Activated CD4-positive, alpha-beta T cell treated with anti-CD3 and anti-CD28 coated beads for 24 hours (primary cell): ENCODE measurements at regions not wholly inside any gene's neighbourhood (a gene's known extent, or its start where the extent isn't known, plus 50 kb on each side); places are given as distances from the start of the nearest gene placed in this dataset.
A peak's percentile ranks its signal among the peaks of the same experiment; 100 is the strongest.

Experiments used
- DNase-seq, 2 donors: peaks; one replicate each; pipeline ENCODE4 v3.0.0-alpha.2; 2020; ENCODE audit warnings: low read depth in 2 of 2

DNA sequence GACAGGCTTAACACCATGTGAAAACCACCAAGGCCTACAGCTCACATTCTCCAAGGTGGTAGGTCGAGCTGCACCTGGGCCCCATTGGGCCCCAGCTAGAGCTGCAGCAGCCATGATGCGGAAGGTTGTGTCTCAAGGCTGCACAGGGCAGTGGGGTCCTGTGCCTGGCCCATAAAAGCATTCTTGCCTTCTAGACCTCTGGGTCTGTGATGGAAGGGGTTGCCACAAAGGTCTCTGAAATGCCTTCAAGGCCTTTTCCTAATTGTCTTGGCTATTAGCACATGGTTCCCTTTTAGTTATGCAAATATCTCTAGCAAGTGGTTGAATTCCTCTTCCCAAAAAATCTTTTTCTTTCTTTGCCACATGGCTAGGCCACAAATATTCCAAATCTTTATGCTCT lies 52.5 kb upstream of the C11orf58 start:
- no peak for DNase-seq

GRCh38 chr11:16678466-16679116 lies 59.9 kb upstream of the C11orf58 start:
- no peak for DNase-seq

DNA sequence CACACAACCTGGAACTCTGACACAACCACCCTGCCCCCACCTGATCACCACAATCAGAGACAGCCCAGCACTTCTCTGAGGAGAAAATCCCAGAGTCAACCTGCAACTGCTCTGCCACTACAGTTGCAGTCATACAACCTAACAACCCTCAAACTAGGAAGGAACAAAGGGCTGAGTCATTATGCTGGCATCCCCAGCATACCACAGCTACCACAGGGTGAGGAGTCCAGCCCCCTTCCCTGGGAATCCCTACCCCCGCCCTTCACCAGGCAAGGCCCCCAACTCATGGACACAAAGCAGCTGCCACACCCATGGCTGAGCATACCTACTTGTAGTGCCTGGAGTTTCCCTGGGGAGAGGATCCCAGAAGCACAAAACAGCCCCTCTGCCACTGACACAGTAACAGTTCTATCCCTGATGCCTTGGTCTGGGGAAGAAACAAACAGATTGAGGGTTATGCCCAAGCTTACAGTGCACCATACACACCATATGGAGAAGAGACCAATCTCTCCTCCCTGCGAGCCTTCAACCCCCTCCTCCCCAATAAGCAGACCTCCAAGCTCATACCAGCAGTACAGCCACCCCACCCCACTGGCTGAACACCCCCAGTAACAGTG lies 68.5 kb upstream of the C11orf58 start:
- DNase-seq, result no peak

DNA sequence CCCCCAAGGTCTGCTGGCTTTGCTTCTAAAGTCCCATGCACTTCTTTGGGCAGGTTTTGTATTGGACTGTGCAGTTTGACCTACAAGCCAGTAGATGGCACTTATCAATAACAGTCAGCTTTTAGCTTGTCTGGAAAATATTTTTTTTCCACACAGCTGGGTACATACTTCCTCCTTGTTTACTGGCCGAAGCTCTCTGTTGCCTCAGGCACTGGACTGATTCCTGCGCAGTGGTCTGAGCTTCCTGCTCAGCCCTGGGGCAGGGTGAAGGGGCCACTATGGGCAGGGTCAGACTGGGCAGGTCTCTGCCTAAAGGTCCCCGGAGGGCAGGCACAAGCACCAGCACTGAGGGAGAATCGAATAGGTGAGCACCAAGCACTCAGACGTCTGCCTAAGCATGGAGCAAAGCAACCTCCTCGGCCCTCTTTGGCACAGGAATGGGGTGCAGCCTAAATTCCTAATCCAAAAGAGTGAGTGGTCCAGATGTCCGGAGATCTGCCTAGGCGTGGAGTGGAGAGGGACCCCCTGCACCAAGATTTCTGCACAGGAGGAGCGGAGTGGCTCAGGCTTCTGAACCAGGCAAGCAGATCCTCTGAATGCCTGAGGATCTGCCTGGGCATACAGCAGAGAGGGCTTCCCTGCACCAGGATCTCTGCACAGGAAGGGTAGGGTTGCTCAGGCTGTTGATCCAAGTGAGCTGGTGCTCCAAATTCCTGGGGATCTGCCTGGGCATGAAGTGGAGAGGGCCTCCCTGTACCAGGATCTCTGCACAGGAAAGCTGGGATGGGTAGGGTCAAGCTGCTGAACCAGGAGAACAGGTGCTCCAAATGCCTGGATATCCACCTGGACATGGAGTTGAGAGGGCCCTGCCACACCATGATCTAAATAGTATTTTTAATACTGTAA lies 105.9 kb upstream of the C11orf58 start:
- DNase-seq, result no peak

DNA sequence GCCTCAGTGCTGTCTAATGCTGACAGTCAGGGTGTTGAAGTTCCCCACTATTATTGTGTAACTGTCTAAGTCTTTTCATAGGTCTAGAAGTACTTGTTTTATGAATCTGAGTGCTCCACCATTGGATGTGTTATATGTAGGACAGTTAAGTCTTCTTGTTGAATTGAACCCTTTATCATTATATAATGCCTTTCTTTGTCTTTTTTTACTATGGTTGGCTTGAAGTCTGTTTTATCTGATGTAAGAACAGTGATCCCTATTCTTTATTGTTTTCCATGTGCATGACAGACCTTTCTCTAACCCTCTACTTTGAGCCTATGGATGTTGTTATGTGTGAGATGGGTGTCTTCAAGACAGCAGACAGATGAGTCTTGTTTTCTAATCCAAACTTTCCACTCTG lies 107.8 kb upstream of the C11orf58 start:
- DNase-seq, result no peak

DNA sequence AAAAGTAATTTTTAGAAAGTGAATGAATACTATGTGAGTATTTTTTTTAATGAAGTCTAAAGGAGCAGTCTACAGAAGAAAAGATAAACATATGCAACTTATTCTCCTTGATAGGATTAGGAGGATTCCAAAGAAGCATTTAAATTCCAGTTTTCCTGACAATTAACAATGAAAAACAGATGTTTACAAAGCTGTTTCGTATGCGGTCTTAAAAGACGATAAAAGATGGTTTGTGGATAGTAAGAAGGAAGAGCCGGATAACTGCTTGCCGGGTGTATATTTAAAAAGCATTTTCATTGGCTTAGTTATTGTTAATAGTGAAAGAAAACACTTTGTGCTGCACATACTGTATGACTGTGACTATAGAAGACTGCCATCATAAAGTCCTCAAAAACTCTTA lies 120.0 kb upstream of the C11orf58 start:
- no peak for DNase-seq

DNA sequence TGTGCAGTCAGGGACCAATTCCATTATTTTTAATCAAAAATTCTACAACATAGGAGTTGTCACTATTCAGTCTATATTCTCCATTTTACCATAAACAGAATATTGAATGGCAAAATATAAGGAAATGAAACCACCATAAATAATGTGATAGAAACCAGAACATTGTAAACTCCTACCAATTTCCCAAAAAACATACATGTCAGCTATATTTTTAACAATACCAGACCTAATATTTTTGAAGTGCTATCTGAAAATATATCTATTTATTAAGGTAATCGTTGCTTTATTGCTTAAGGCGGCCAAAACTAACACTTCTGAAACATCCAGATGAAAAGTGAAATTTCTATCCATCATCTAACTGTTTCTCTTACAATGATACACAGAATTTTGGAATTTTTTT lies 123.0 kb upstream of the C11orf58 start:
- DNase-seq, result no peak

DNA sequence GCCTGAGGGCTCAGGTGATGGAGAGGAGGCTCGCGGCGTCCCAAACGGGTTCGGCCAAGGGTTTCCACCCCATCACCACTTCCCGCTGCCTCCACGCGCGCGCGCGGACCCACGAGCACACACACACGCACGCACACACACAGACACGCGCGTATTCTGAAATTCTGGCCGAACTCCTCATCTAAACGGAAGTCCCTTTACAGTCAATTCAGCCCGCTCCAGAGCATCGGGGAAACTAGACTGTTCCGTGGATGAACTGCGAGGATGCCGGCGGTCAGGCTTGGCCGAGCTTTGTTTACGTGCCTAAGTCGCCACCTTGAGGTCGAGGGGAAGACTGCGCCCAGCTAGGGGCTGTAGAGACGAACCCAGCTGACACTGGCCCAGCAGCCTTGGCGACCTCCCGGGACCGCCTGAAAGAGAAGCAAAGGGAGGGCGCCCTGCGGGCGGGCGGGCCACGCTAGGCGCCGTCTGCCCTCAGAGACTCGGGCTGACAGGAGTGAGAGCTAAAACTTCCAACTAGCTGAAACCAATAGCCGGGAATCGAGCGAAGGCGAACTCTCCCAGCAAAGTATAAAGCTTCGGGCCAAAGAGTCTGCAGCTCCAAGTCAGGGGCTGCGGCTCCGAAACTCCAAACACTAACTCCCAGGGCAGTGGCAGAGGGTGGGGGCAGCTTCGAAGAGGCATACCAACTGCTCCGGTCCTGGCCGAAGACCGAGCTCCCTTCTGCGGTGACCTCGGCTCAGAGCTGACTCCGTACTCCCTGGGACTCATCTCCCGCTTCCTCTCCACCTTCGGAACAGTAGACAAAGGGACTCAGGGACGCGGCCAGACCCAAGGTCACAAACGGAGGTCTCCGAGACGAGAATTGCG lies 124.7 kb upstream of the C11orf58 start:
- DNase-seq, result peak; percentile 33 to 66

- no peak for DNase-seq
These were observed 125.3 kb upstream of the C11orf58 start for GRCh38 chr11:16613262-16613511.

GRCh38 chr11:16612566-16613261 lies 125.7 kb upstream of the C11orf58 start:
- no peak for DNase-seq

GRCh38 chr11:16611926-16612565 lies 126.4 kb upstream of the C11orf58 start:
- no peak for DNase-seq

DNA sequence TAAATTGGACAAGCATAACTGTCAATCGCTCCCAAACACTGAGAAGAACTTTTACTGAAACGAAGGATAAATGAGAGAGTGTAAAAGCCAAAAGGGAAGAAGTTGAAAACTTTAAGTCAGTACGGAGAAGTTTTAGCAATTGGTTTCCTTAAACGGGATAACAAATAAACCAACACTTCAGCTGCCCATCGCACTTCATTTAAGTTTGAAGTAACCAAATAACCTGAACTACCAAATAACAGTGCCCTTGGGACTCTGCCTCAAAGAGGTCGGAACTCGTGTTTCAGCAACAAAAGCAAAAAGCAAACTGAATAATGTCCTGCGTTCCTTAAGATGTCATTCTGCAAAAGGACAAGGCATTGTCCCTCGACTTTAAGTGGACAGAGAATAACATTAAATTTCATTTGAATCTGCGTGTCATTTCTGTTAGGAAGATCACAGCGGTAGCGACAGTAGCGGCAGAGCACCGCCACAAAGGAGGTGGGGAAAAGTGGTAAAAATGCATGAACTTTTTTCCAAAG lies 127.0 kb upstream of the C11orf58 start:
- no peak for DNase-seq

GRCh38 chr11:16610738-16611388 lies 127.6 kb upstream of the C11orf58 start:
- DNase-seq, result no peak

- DNase-seq, result no peak
These were observed 128.2 kb upstream of the C11orf58 start for GRCh38 chr11:16610213-16610737.

GRCh38 chr11:16609769-16610168 lies 128.7 kb upstream of the C11orf58 start:
- DNase-seq, result no peak

DNA sequence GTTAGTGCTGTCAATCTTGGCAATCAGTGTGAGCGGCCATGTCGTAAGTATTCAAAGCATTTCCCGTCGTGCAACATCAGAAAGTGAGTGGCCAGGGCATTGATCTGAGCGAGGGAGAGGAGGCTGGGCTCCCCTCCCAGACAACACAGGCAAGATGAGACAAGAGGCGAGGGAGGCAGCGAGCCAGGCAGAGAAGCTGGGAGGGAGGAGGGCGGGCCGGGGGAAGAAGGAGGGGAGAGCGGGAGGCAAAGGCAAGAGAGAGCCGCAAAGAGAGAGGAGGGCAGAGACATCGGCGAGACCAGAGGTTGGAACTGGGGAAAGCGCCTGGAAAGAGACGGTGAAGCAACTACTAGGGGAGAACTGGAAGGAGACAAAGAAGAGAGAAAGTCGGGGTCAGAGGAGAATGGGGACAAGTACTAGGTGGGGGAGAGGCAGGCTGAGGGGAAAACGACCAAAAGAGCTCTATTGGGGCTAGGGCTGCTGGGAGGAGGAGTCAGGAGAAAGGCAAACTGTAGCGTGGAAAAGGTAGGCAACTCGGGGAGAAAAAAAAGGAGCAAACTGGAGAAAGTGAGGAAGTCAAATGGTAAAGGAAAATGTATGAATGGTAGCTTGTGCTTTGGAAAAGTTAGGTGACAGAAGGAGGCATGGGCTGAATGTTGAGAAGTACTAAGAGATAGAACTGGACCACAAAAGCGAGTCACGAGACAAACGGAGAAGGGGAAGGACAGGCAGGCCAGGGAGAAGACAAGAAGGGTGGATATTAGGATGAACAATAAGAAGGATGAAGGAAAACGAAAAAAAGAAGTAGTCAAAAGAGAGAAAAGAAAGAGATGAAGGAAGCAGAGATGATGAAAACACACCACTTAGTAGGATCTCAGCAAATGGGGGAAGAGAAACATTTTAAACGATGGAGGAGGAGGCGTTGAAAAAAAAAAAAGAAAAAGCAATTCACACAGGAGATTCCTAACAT lies 130.5 kb upstream of the C11orf58 start:
- no peak for DNase-seq

GRCh38 chr11:16606784-16607674 lies 131.4 kb upstream of the C11orf58 start:
- no peak for DNase-seq
